H9 (cell line): ENCODE measurements at regions not wholly inside any gene's neighbourhood (a gene's known extent, or its start where the extent isn't known, plus 50 kb on each side); places are given as distances from the start of the nearest gene placed in this dataset.

Experiments
- DNase-seq: peaks from one replicate; pipeline ENCODE4 v3.0.0-alpha.2; 2017
- H2AFZ ChIP-seq: one replicate; pipeline ENCODE4 v1.6.1; 2013; ENCODE audit warnings: mild to moderate bottlenecking, low read length, control low read depth, moderate library complexity
- H2AK5ac ChIP-seq: 2 replicates; pipeline ENCODE4 v1.6.1; 2013; ENCODE audit warnings: low read length, control low read depth, mixed read lengths; ENCODE audit not compliant: insufficient read length
- H2BK120ac ChIP-seq: one replicate; pipeline ENCODE4 v1.6.1; 2013; ENCODE audit warnings: low read depth, mild to moderate bottlenecking, low read length, control low read depth, inconsistent platforms; ENCODE audit not compliant: poor library complexity, severe bottlenecking
- H2BK12ac ChIP-seq: 2 replicates; pipeline ENCODE4 v1.6.1; 2013; ENCODE audit warnings: low read length, control low read depth, mixed read lengths, low read depth; ENCODE audit not compliant: insufficient read length
- H2BK15ac ChIP-seq: 2 replicates; pipeline ENCODE4 v1.6.1; 2013; ENCODE audit warnings: low read depth, low read length, control low read depth
- H2BK20ac ChIP-seq: one replicate; pipeline ENCODE4 v1.6.1; 2013; ENCODE audit warnings: low read depth, mild to moderate bottlenecking, low read length, control low read depth, inconsistent platforms; ENCODE audit not compliant: poor library complexity, severe bottlenecking
- H2BK5ac ChIP-seq: 2 replicates; pipeline ENCODE4 v1.6.1; 2013; ENCODE audit warnings: low read length, control low read depth, mixed read lengths; ENCODE audit not compliant: insufficient read length
- H3K14ac ChIP-seq: 2 replicates; pipeline ENCODE4 v1.6.1; 2013; ENCODE audit warnings: low read length, control low read depth; ENCODE audit not compliant: insufficient read depth
- H3K18ac ChIP-seq: 2 replicates; pipeline ENCODE4 v1.6.1; 2013; ENCODE audit warnings: low read depth, mild to moderate bottlenecking, mixed read lengths, low read length, control low read depth; ENCODE audit not compliant: insufficient read length
- H3K23ac ChIP-seq: 2 replicates; pipeline ENCODE4 v1.6.1; 2013; ENCODE audit warnings: low read length, control low read depth, mixed read lengths, low read depth; ENCODE audit not compliant: insufficient read length
- H3K23me2 ChIP-seq: 2 replicates; pipeline ENCODE4 v1.6.1; 2013; ENCODE audit warnings: low read depth, mild to moderate bottlenecking, mixed read lengths, low read length, control low read depth; ENCODE audit not compliant: insufficient read length, poor library complexity, severe bottlenecking
- H3K27ac ChIP-seq: 2 replicates; pipeline ENCODE4 v1.5.1; 2013; ENCODE audit warnings: low read length, control low read depth, mixed read lengths, low read depth; ENCODE audit not compliant: insufficient read length
- H3K27me3 ChIP-seq: 2 replicates; pipeline ENCODE4 v1.6.1; 2013; ENCODE audit warnings: low read length, control low read depth, inconsistent platforms; ENCODE audit not compliant: insufficient read depth
- H3K4ac ChIP-seq: 2 replicates; pipeline ENCODE4 v1.6.1; 2013; ENCODE audit warnings: low read depth, mild to moderate bottlenecking, control low read depth, inconsistent platforms, low read length, moderate library complexity
- H3K4me1 ChIP-seq: 2 replicates; pipeline ENCODE4 v1.6.1; 2013; ENCODE audit warnings: low read length, control low read depth, inconsistent platforms; ENCODE audit not compliant: insufficient read depth
- H3K4me2 ChIP-seq: 2 replicates; pipeline ENCODE4 v1.6.1; 2013; ENCODE audit warnings: low read length, control low read depth, mixed read lengths; ENCODE audit not compliant: insufficient read length, insufficient read depth
- H3K56ac ChIP-seq: 2 replicates; pipeline ENCODE4 v1.6.1; 2013; ENCODE audit warnings: low read depth, mild to moderate bottlenecking, mixed read lengths, low read length, control low read depth; ENCODE audit not compliant: insufficient read length
- H3K79me1 ChIP-seq: 2 replicates; pipeline ENCODE4 v1.6.1; 2013; ENCODE audit warnings: low read depth, mild to moderate bottlenecking, moderate library complexity, low read length, control low read depth, inconsistent platforms; ENCODE audit not compliant: insufficient read depth, poor library complexity, severe bottlenecking
- H3K79me2 ChIP-seq: 2 replicates; pipeline ENCODE4 v1.6.1; 2013; ENCODE audit warnings: low read length, control low read depth, inconsistent platforms; ENCODE audit not compliant: insufficient read depth
- H3K9ac ChIP-seq: 2 replicates; pipeline ENCODE4 v1.6.1; 2013; ENCODE audit warnings: low read length, control low read depth, mixed read lengths; ENCODE audit not compliant: insufficient read length; ENCODE audit errors: extremely low read depth
- H3K9me3 ChIP-seq: one replicate; pipeline ENCODE4 v1.6.1; 2013; ENCODE audit warnings: low read depth, low read length, inconsistent platforms; ENCODE audit not compliant: control insufficient read depth
- H3T11ph ChIP-seq: one replicate; pipeline ENCODE4 v1.6.1; 2013; ENCODE audit warnings: mild to moderate bottlenecking, low read length, control low read depth, inconsistent platforms
- H4K20me1 ChIP-seq: one replicate; pipeline ENCODE4 v1.6.1; 2013; ENCODE audit not compliant: control insufficient read depth, insufficient read length, insufficient read depth
- H4K5ac ChIP-seq: 2 replicates; pipeline ENCODE4 v1.6.1; 2013; ENCODE audit warnings: low read depth, mild to moderate bottlenecking, mixed read lengths, low read length, control low read depth; ENCODE audit not compliant: insufficient read length
- H4K8ac ChIP-seq: replicated peaks from 2 replicates; pipeline ENCODE4 v1.6.1; 2013; ENCODE audit warnings: low read length, control low read depth, mixed read lengths, low read depth; ENCODE audit not compliant: insufficient read length
- H4K91ac ChIP-seq: 2 replicates; pipeline ENCODE4 v1.6.1; 2013; ENCODE audit warnings: low read depth, mild to moderate bottlenecking, moderate library complexity, mixed read lengths, low read length, control low read depth; ENCODE audit not compliant: insufficient read length
- H3K27ac Mint-ChIP-seq, 3 experiments: 2 replicates in 2 of 3; 3 replicates in 1 of 3; pipeline ENCODE4 v1.8.0; 2020 to 2021; ENCODE audit warnings: mixed read lengths in 3 of 3, mild to moderate bottlenecking in 1 of 3, moderate library complexity in 1 of 3
- H3K27me3 Mint-ChIP-seq: 2 replicates; pipeline ENCODE4 v1.8.0; 2021; ENCODE audit warnings: low read depth, mild to moderate bottlenecking, moderate library complexity, mixed read lengths
- H3K36me3 Mint-ChIP-seq, 3 experiments: 2 replicates in 2 of 3; 3 replicates in 1 of 3; pipeline ENCODE4 v1.8.0; 2020 to 2021; ENCODE audit warnings: low read depth in 3 of 3, mixed read lengths in 3 of 3; ENCODE audit not compliant: insufficient read depth in 1 of 3
- H3K4me1 Mint-ChIP-seq, 2 experiments: 2 replicates each; pipeline ENCODE4 v1.8.0; 2020; ENCODE audit warnings: mixed read lengths in 2 of 2
- H3K4me3 Mint-ChIP-seq, 2 experiments: 2 replicates in 1 of 2; 3 replicates in 1 of 2; pipeline ENCODE4 v1.8.0; 2020 to 2021; ENCODE audit warnings: mild to moderate bottlenecking in 2 of 2, mixed read lengths in 2 of 2, moderate library complexity in 1 of 2
- H3K9me3 Mint-ChIP-seq, 2 experiments: 2 replicates in 1 of 2; 3 replicates in 1 of 2; pipeline ENCODE4 v1.8.0; 2020; ENCODE audit warnings: mild to moderate bottlenecking in 2 of 2, mixed read lengths in 2 of 2, moderate library complexity in 1 of 2
- CTCF ChIP-seq: fragments of 200-600 bp; sonication (generic); conservative IDR thresholded peaks from 3 replicates; pipeline ENCODE4 v1.8.0; 2021; ENCODE audit warnings: antibody characterized with exemption, mild to moderate bottlenecking
- WGBS: extraction: QIAGEN DNeasy Blood & Tissue Kit; methylation state at CpG from one replicate; pipeline ENCODE4 v1.1.7; 2013; ENCODE audit warnings: missing lambda C conversion rate, low lambda C conversion rate, mixed read lengths; ENCODE audit not compliant: insufficient read length; ENCODE audit errors: extremely low coverage; 5-methylcytosine and 5-hydroxymethylcytosine counted together

GRCh38 chr14:22464422-22465142 lies 124.4 kb downstream of the DAD1 start:
- Histone ChIP-seq H4K8ac (no peak overlapping the region), H3K23me2 (no peaks in the 10 kb centered on the region), H4K5ac (no peak overlapping the region), H3K4ac (no peak overlapping the region), H3K27ac (no peak overlapping the region), H2BK12ac (no peak overlapping the region), H2BK15ac (no peak overlapping the region), H3T11ph (no peak overlapping the region), H3K56ac (no peak overlapping the region), H3K79me1 (no peaks in the 10 kb centered on the region), H3K79me2 (no peaks in the 10 kb centered on the region), H2AK5ac (no peak overlapping the region), H4K20me1 (no peaks in the 10 kb centered on the region), H2BK20ac (no peak overlapping the region), H4K91ac (no peak overlapping the region), H3K23ac (no peak overlapping the region), H3K9ac (no peak overlapping the region), H2AFZ (no peak overlapping the region), H3K9me3 (no peaks in the 10 kb centered on the region), H2BK120ac (no peak overlapping the region), H3K14ac (no peak overlapping the region), H3K4me1 (no peaks in the 10 kb centered on the region), H2BK5ac (no peak overlapping the region), H3K27me3 (no peaks in the 10 kb centered on the region), H3K18ac (no peak overlapping the region), H3K4me2 (no peak overlapping the region)
- WGBS: no CpG with 5 or more reads among the region's 4 CpGs
- Mint-ChIP-seq H3K9me3 (no peaks in the 10 kb centered on the region), H3K4me3 (no peak overlapping the region), H3K27me3 (no peaks in the 10 kb centered on the region), H3K36me3 (no peaks in the 10 kb centered on the region), H3K4me1 (peaks cover 2 to 8% of the 10 kb centered on the region in 2 experiments), H3K27ac (peak overlapping the region in 1 of 3 experiments; percentile 25; a peak in 2 of 7 replicates)
- TF ChIP-seq CTCF: no peak
- no peak for DNase-seq
